ENCODE measurements at regions not wholly inside any gene's neighbourhood (a gene's known extent, or its start where the extent isn't known, plus 50 kb on each side); places are given as distances from the start of the nearest gene placed in this dataset.

GRCh38 chr3:18649666-18650363, 224.7 kb upstream of the SATB1 start:
- DNase-seq, result no peak
- no peak overlapping the region for H3K4me3 Mint-ChIP-seq
- ATAC-seq, result peak; percentile 84 to 89
- no peaks in the 10 kb centered on the region for H3K36me3 Mint-ChIP-seq (ENCODE audit: insufficient read depth)
- H3K4me1 Mint-ChIP-seq (ENCODE audit: low read depth), result peaks cover 51% of the 10 kb centered on the region
- H3K9me3 Mint-ChIP-seq, result peaks cover 3% of the 10 kb centered on the region
- no peaks in the 10 kb centered on the region for H3K27me3 Mint-ChIP-seq (ENCODE audit: low read depth)

- Mint-ChIP-seq H3K36me3 (ENCODE audit: insufficient read depth) (no peaks in the 10 kb centered on the region), H3K9me3 (peaks cover 3% of the 10 kb centered on the region), H3K27me3 (ENCODE audit: low read depth) (no peaks in the 10 kb centered on the region), H3K4me3 (no peak overlapping the region), H3K4me1 (ENCODE audit: low read depth) (peaks cover 59% of the 10 kb centered on the region)
- ATAC-seq (no peak), DNase-seq (no peak)
Measured at GRCh38 chr3:18648868-18649462, 223.8 kb upstream of the SATB1 start.

DNA sequence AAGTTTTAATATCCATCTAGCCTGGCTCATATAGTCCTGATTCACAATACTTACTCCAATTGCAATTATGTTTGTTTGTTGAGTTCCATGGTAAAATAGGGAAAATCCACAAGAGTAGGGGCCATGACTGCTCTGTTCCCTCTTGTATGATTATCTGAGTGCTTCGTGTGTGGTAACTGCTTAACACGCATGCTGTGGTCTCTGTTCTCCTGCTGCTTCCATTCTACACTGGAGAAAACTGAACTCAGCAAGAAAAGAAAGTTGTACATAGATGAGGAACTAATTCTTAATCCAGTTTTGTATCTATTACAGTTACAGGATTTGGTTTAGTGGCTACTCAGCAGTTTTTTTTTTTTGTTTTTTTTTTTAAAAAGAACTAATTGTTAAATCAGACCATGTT, 223.0 kb upstream of the SATB1 start:
- Mint-ChIP-seq H3K4me3 (no peak overlapping the region), H3K36me3 (ENCODE audit: insufficient read depth) (no peaks in the 10 kb centered on the region), H3K9me3 (peaks cover 3% of the 10 kb centered on the region), H3K27me3 (ENCODE audit: low read depth) (no peaks in the 10 kb centered on the region), H3K4me1 (ENCODE audit: low read depth) (peaks cover 67% of the 10 kb centered on the region)
- DNase-seq (no peak), ATAC-seq (no peak)

- H3K4me1 Mint-ChIP-seq (ENCODE audit: low read depth), result peaks cover 67% of the 10 kb centered on the region
- DNase-seq (no peak), ATAC-seq (peak in 1 of 2 donors; percentile 36)
- no peaks in the 10 kb centered on the region for H3K36me3 Mint-ChIP-seq (ENCODE audit: insufficient read depth)
- no peaks in the 10 kb centered on the region for H3K27me3 Mint-ChIP-seq (ENCODE audit: low read depth)
- no peak overlapping the region for H3K4me3 Mint-ChIP-seq
- H3K9me3 Mint-ChIP-seq, result peaks cover 11% of the 10 kb centered on the region
Measured at GRCh38 chr3:18645619-18646018, 220.5 kb upstream of the SATB1 start.

DNA sequence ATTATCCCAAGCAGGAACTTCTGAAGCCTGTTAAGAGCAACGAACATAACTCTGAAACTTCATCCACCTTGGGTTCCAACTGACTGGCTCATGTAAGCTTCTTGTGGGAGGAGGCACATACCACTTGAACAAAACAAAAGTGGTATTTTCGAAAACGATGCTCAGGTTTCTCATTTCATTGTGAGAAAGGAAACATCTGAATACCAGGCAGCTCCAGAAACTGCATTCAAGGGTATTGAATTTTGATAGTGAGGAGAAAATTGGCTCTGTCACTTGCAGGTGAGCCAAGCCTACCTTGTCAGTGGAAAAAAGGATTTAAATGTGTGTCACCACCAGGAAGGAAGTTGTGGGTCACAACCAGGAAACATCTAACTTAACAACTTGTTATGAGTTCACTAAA, 218.1 kb upstream of the SATB1 start:
- ATAC-seq, result peak in 1 of 2 donors; percentile 57
- Mint-ChIP-seq H3K27me3 (ENCODE audit: low read depth) (no peaks in the 10 kb centered on the region), H3K4me1 (ENCODE audit: low read depth) (peaks cover 48% of the 10 kb centered on the region), H3K4me3 (no peak overlapping the region), H3K36me3 (ENCODE audit: insufficient read depth) (no peaks in the 10 kb centered on the region), H3K9me3 (peaks cover 11% of the 10 kb centered on the region)
- DNase-seq, result no peak

DNA sequence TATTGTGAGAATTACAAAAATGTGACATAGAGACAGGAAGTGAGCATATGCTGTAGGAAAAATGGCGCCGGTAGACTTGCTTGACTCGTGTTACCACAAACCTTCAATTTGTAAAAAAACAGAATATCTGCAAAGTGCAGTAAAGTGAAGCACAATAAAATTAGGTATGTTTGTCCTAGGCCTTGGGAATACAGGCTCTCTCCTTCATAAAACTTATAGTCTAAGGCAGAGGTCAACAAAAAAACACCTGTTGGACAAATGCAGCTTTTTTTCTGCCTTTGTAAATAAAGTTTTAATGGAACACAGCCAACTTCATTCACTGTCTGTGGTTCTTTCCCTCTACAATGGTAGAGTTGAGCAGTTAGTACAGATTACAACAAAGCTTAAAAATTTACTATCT, 216.8 kb upstream of the SATB1 start:
- Mint-ChIP-seq H3K36me3 (ENCODE audit: insufficient read depth) (no peaks in the 10 kb centered on the region), H3K9me3 (peaks cover 17% of the 10 kb centered on the region), H3K4me1 (ENCODE audit: low read depth) (peaks cover 44% of the 10 kb centered on the region), H3K27me3 (ENCODE audit: low read depth) (no peaks in the 10 kb centered on the region), H3K4me3 (no peak overlapping the region)
- DNase-seq (no peak), ATAC-seq (no peak)

GRCh38 chr3:18635215-18635614, 210.1 kb upstream of the SATB1 start:
- no peak overlapping the region for H3K4me3 Mint-ChIP-seq
- no peaks in the 10 kb centered on the region for H3K27me3 Mint-ChIP-seq (ENCODE audit: low read depth)
- peaks cover 2% of the 10 kb centered on the region for H3K4me1 Mint-ChIP-seq (ENCODE audit: low read depth)
- no peaks in the 10 kb centered on the region for H3K36me3 Mint-ChIP-seq (ENCODE audit: insufficient read depth)
- ATAC-seq, result no peak
- H3K9me3 Mint-ChIP-seq, result peaks cover 8% of the 10 kb centered on the region
- no peak for DNase-seq

DNA sequence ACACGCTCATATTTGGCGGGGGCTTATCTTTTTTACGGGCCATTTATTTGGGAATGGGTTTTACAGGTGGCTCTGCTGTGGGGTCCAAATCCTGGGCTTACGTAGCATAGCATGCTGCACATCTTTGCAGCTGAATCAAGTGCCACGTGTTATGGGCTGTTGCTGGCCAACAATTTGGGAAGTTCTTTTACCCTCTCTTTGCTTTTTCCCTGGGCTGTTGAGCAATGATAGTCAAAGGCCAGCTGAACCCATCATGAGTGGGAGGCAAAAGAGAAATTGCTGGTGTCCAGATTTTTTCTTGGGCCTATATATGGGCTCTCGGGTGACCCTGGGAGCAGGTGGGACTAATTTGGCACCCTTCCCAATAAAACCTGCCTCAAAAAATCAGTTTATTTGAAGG, 209.3 kb upstream of the SATB1 start:
- DNase-seq, result no peak
- Mint-ChIP-seq H3K9me3 (peaks cover 8% of the 10 kb centered on the region), H3K27me3 (ENCODE audit: low read depth) (no peaks in the 10 kb centered on the region), H3K4me3 (no peak overlapping the region), H3K36me3 (ENCODE audit: insufficient read depth) (no peaks in the 10 kb centered on the region), H3K4me1 (ENCODE audit: low read depth) (no peaks in the 10 kb centered on the region)
- ATAC-seq, result no peak

- no peak overlapping the region for H3K4me3 Mint-ChIP-seq
- DNase-seq (no peak), ATAC-seq (no peak)
- peaks cover 7% of the 10 kb centered on the region for H3K9me3 Mint-ChIP-seq
- no peaks in the 10 kb centered on the region for H3K27me3 Mint-ChIP-seq (ENCODE audit: low read depth)
- no peaks in the 10 kb centered on the region for H3K36me3 Mint-ChIP-seq (ENCODE audit: insufficient read depth)
- no peaks in the 10 kb centered on the region for H3K4me1 Mint-ChIP-seq (ENCODE audit: low read depth)
Measured at GRCh38 chr3:18633002-18633401, 207.9 kb upstream of the SATB1 start.

DNA sequence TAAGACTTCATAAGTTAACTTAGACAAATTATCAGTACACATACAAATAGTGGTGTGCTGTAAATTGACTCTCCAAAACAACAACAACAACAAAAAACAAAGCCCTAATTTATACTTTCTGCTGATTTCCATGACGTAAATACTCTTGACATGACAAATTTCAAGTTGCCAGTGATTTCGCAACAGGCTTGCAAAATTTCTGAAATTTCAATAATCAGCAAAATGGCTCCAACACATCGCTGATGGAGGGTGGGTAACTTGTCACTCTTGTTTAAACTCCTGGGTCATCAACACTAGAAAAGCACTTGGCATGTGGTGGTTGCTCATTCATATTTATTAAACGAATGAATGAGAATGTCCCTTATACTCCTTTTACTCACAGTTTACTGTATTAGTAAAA, 205.2 kb upstream of the SATB1 start:
- no peaks in the 10 kb centered on the region for H3K27me3 Mint-ChIP-seq (ENCODE audit: low read depth)
- H3K4me3 Mint-ChIP-seq, result no peak overlapping the region
- no peaks in the 10 kb centered on the region for H3K36me3 Mint-ChIP-seq (ENCODE audit: insufficient read depth)
- peaks cover 11% of the 10 kb centered on the region for H3K9me3 Mint-ChIP-seq
- DNase-seq, result no peak
- no peak for ATAC-seq
- H3K4me1 Mint-ChIP-seq (ENCODE audit: low read depth), result no peaks in the 10 kb centered on the region

DNA sequence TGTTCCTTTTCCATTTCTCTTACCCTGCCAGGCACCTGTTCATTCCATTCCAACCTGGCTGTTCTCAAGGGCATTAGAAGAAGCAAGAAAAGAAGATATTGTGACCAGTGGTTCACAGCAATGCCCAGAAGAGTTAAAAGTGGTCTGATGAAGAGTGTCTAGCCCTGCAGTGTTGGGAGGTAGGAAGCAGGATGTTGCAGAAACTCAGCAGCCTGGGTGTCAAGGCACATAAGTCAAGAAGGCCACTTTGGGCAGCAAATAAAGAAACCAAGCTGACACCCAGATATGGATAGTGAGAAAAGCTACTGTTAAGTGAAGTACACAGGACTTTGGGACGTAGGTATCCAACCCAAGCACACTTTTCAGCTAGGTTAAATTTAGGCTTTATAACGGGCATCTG, 199.9 kb upstream of the SATB1 start:
- Mint-ChIP-seq H3K9me3 (peaks cover 11% of the 10 kb centered on the region), H3K36me3 (ENCODE audit: insufficient read depth) (no peaks in the 10 kb centered on the region), H3K4me1 (ENCODE audit: low read depth) (peaks cover 11% of the 10 kb centered on the region), H3K4me3 (no peak overlapping the region), H3K27me3 (ENCODE audit: low read depth) (no peaks in the 10 kb centered on the region)
- DNase-seq (no peak), ATAC-seq (no peak)

DNA sequence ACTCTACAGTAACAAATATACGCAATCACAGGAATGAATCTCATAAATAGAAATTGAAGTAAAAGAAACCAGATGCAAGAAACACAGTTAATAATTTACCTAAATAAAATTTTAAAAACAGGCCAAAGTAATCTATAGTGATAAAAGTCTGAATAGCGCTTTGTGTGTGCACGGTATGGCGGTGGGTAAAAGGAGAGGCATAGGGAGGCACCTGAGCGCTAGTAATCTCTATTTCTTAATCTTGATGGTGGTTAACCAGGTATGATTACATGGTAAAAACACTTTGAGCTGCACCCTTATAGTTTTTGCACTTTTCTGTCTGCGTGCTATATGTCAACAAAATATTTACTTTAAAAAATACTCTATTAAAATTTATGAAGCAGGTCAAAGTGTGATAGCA, 198.1 kb upstream of the SATB1 start:
- DNase-seq, result no peak

GRCh38 chr3:18618723-18619122, 193.6 kb upstream of the SATB1 start:
- Mint-ChIP-seq H3K4me3 (no peak overlapping the region), H3K4me1 (ENCODE audit: low read depth) (no peaks in the 10 kb centered on the region), H3K9me3 (peaks cover 3% of the 10 kb centered on the region), H3K27me3 (ENCODE audit: low read depth) (no peaks in the 10 kb centered on the region), H3K36me3 (ENCODE audit: insufficient read depth) (no peaks in the 10 kb centered on the region)
- DNase-seq (no peak), ATAC-seq (no peak)

More for the DNA sequence above, 198.1 kb upstream of the SATB1 start:
- Mint-ChIP-seq H3K4me3 (no peak overlapping the region), H3K4me1 (ENCODE audit: low read depth) (peaks cover 11% of the 10 kb centered on the region), H3K9me3 (peaks cover 11% of the 10 kb centered on the region), H3K36me3 (ENCODE audit: insufficient read depth) (no peaks in the 10 kb centered on the region), H3K27me3 (ENCODE audit: low read depth) (no peaks in the 10 kb centered on the region)
- ATAC-seq, result no peak

DNA sequence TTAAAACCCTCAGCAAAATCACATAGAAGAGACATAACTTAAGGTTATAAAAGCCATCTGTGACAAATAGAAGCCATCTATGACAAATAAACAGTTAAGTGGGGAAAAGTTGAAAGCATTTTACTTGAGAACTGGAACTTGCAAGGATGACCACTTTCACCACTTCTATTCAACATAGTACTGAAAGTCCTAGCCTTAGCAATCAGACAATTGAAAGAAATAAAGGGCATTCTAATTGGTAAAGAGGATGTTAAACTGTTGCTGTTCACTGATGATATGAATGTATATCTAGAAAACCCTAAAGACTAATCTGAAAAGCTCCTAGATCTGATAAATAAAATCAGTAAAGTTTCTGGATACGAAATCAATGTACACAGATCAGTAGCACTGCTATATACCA, 186.9 kb upstream of the SATB1 start:
- ATAC-seq (no peak), DNase-seq (no peak)
- peaks cover 8% of the 10 kb centered on the region for H3K9me3 Mint-ChIP-seq
- no peaks in the 10 kb centered on the region for H3K4me1 Mint-ChIP-seq (ENCODE audit: low read depth)
- H3K4me3 Mint-ChIP-seq, result no peak overlapping the region
- H3K36me3 Mint-ChIP-seq (ENCODE audit: insufficient read depth), result no peaks in the 10 kb centered on the region
- no peaks in the 10 kb centered on the region for H3K27me3 Mint-ChIP-seq (ENCODE audit: low read depth)

- no peak overlapping the region for H3K4me3 Mint-ChIP-seq
Measured at GRCh38 chr3:18609187-18609586, 184.0 kb upstream of the SATB1 start.

More at GRCh38 chr3:18609187-18609586, 184.0 kb upstream of the SATB1 start:
- Mint-ChIP-seq H3K9me3 (peaks cover 8% of the 10 kb centered on the region), H3K27me3 (ENCODE audit: low read depth) (no peaks in the 10 kb centered on the region), H3K4me1 (ENCODE audit: low read depth) (no peaks in the 10 kb centered on the region), H3K36me3 (ENCODE audit: insufficient read depth) (no peaks in the 10 kb centered on the region)
- no peak for ATAC-seq
- no peak for DNase-seq
